Immature natural killer cell (primary cell): ENCODE measurements at regions not wholly inside any gene's neighbourhood (a gene's known extent, or its start where the extent isn't known, plus 50 kb on each side); places are given as distances from the start of the nearest gene placed in this dataset.

ENCODE experiments used
- DNase-seq, 3 donors: peaks; one replicate each; pipeline ENCODE4 v3.0.0; 2022; ENCODE audit warnings: mixed read lengths in 1 of 3
- H3K27ac Mint-ChIP-seq, 6 donors: one replicate each; pipeline ENCODE4 v1.8.0; 2020; ENCODE audit warnings: mixed read lengths in 6 of 6, mild to moderate bottlenecking in 5 of 6, inconsistent platforms in 4 of 6, moderate library complexity in 3 of 6
- H3K27me3 Mint-ChIP-seq, 3 donors: one replicate each; pipeline ENCODE4 v1.8.0; 2020 to 2021; ENCODE audit warnings: low read depth in 3 of 3, mild to moderate bottlenecking in 3 of 3, mixed read lengths in 3 of 3, moderate library complexity in 3 of 3, inconsistent platforms in 1 of 3
- H3K36me3 Mint-ChIP-seq, 3 donors: one replicate each; pipeline ENCODE4 v1.8.0; 2020; ENCODE audit warnings: mixed read lengths in 3 of 3, inconsistent platforms in 2 of 3, mild to moderate bottlenecking in 2 of 3
- H3K4me1 Mint-ChIP-seq, 2 donors: one replicate each; pipeline ENCODE4 v1.8.0; 2020; ENCODE audit warnings: inconsistent platforms in 2 of 2, mild to moderate bottlenecking in 2 of 2, mixed read lengths in 2 of 2, moderate library complexity in 1 of 2
- H3K4me3 Mint-ChIP-seq, 5 donors: one replicate each; pipeline ENCODE4 v1.8.0; 2020; ENCODE audit warnings: mild to moderate bottlenecking in 5 of 5, mixed read lengths in 5 of 5, inconsistent platforms in 3 of 5, moderate library complexity in 3 of 5
- H3K9me3 Mint-ChIP-seq, 6 donors: one replicate each; pipeline ENCODE4 v1.8.0; 2020; ENCODE audit warnings: mild to moderate bottlenecking in 6 of 6, mixed read lengths in 6 of 6, inconsistent platforms in 4 of 6, moderate library complexity in 3 of 6

GRCh38 chr3:148202386-148202785, 495.3 kb upstream of the AGTR1 start:
- DNase-seq: no peak
- H3K4me1 Mint-ChIP-seq: no peaks in the 10 kb centered on the region
- H3K27me3 Mint-ChIP-seq: peaks cover 1 to 2% (median 2%) of the 10 kb centered on the region in 3 donors
- H3K9me3 Mint-ChIP-seq: peaks cover 2 to 46% (median 12%) of the 10 kb centered on the region in 6 donors
- no peaks in the 10 kb centered on the region for H3K36me3 Mint-ChIP-seq
- no peak overlapping the region for H3K27ac Mint-ChIP-seq
- H3K4me3 Mint-ChIP-seq: no peak overlapping the region

- Mint-ChIP-seq H3K4me3 (no peak overlapping the region), H3K9me3 (peaks cover 2 to 46% (median 10%) of the 10 kb centered on the region in 6 donors)
These were observed 494.2 kb upstream of the AGTR1 start for GRCh38 chr3:148203297-148204010.

GRCh38 chr3:148204131-148204530, 493.6 kb upstream of the AGTR1 start:
- Mint-ChIP-seq H3K4me1 (no peaks in the 10 kb centered on the region), H3K27ac (no peak overlapping the region), H3K9me3 (peaks cover 2 to 46% (median 10%) of the 10 kb centered on the region in 6 donors)

More at GRCh38 chr3:148203297-148204010, 494.2 kb upstream of the AGTR1 start:
- DNase-seq: no peak
- no peaks in the 10 kb centered on the region for H3K4me1 Mint-ChIP-seq
- no peak overlapping the region for H3K27ac Mint-ChIP-seq
- peaks cover 0 to 2% (median 2%) of the 10 kb centered on the region in 3 donors for H3K27me3 Mint-ChIP-seq
- H3K36me3 Mint-ChIP-seq: no peaks in the 10 kb centered on the region

GRCh38 chr3:148205977-148206376, 491.7 kb upstream of the AGTR1 start:
- no peaks in the 10 kb centered on the region for H3K36me3 Mint-ChIP-seq
- H3K27ac Mint-ChIP-seq: no peak overlapping the region
- no peak for DNase-seq
- H3K27me3 Mint-ChIP-seq: peaks cover 0 to 4% (median 0%) of the 10 kb centered on the region in 3 donors
- no peak overlapping the region for H3K4me3 Mint-ChIP-seq
- H3K4me1 Mint-ChIP-seq: no peaks in the 10 kb centered on the region
- H3K9me3 Mint-ChIP-seq: peaks cover 0 to 34% (median 5%) of the 10 kb centered on the region in 6 donors

More at GRCh38 chr3:148204131-148204530, 493.6 kb upstream of the AGTR1 start:
- H3K4me3 Mint-ChIP-seq: no peak overlapping the region
- no peak for DNase-seq
- no peaks in the 10 kb centered on the region for H3K36me3 Mint-ChIP-seq
- H3K27me3 Mint-ChIP-seq: peaks cover 0 to 3% (median 2%) of the 10 kb centered on the region in 3 donors

- H3K9me3 Mint-ChIP-seq: peaks cover 0 to 33% (median 5%) of the 10 kb centered on the region in 6 donors
- no peaks in the 10 kb centered on the region for H3K36me3 Mint-ChIP-seq
- H3K4me3 Mint-ChIP-seq: no peak overlapping the region
- H3K27ac Mint-ChIP-seq: no peak overlapping the region
- no peak for DNase-seq
- no peaks in the 10 kb centered on the region for H3K4me1 Mint-ChIP-seq
- peaks cover 0 to 4% (median 0%) of the 10 kb centered on the region in 3 donors for H3K27me3 Mint-ChIP-seq
These were observed 491.3 kb upstream of the AGTR1 start for GRCh38 chr3:148206446-148206845.

- DNase-seq: no peak
- no peak overlapping the region for H3K4me3 Mint-ChIP-seq
- H3K36me3 Mint-ChIP-seq: no peaks in the 10 kb centered on the region
- peaks cover 0 to 31% (median 4%) of the 10 kb centered on the region in 6 donors for H3K9me3 Mint-ChIP-seq
- H3K27me3 Mint-ChIP-seq: peaks cover 0 to 2% (median 1%) of the 10 kb centered on the region in 3 donors
- no peaks in the 10 kb centered on the region for H3K4me1 Mint-ChIP-seq
- H3K27ac Mint-ChIP-seq: no peak overlapping the region
These were observed 488.7 kb upstream of the AGTR1 start for GRCh38 chr3:148208975-148209374.

- H3K36me3 Mint-ChIP-seq: no peaks in the 10 kb centered on the region
- H3K27me3 Mint-ChIP-seq: peaks cover 0 to 2% (median 1%) of the 10 kb centered on the region in 3 donors
- H3K27ac Mint-ChIP-seq: no peak overlapping the region
- no peak overlapping the region for H3K4me3 Mint-ChIP-seq
- peaks cover 0 to 27% (median 2%) of the 10 kb centered on the region in 6 donors for H3K9me3 Mint-ChIP-seq
- DNase-seq: no peak
- no peaks in the 10 kb centered on the region for H3K4me1 Mint-ChIP-seq
These were observed 486.0 kb upstream of the AGTR1 start for GRCh38 chr3:148211725-148212124.

GRCh38 chr3:148214705-148215104, 483.0 kb upstream of the AGTR1 start:
- Mint-ChIP-seq H3K9me3 (peaks cover 0 to 26% (median 5%) of the 10 kb centered on the region in 6 donors), H3K36me3 (no peaks in the 10 kb centered on the region), H3K27ac (no peak overlapping the region), H3K27me3 (peaks cover 0 to 4% (median 0%) of the 10 kb centered on the region in 3 donors), H3K4me3 (no peak overlapping the region), H3K4me1 (no peaks in the 10 kb centered on the region)
- no peak for DNase-seq

- H3K9me3 Mint-ChIP-seq: peaks cover 3 to 22% (median 6%) of the 10 kb centered on the region in 6 donors
- no peak for DNase-seq
- H3K4me3 Mint-ChIP-seq: no peak overlapping the region
- no peak overlapping the region for H3K27ac Mint-ChIP-seq
- H3K36me3 Mint-ChIP-seq: no peaks in the 10 kb centered on the region
- H3K27me3 Mint-ChIP-seq: peaks cover 0 to 4% (median 2%) of the 10 kb centered on the region in 3 donors
- H3K4me1 Mint-ChIP-seq: no peaks in the 10 kb centered on the region
These were observed 480.4 kb upstream of the AGTR1 start for GRCh38 chr3:148217317-148217716.

- Mint-ChIP-seq H3K27ac (no peak overlapping the region), H3K9me3 (peaks cover 2 to 17% (median 6%) of the 10 kb centered on the region in 6 donors), H3K36me3 (no peaks in the 10 kb centered on the region), H3K4me3 (no peak overlapping the region), H3K4me1 (no peaks in the 10 kb centered on the region), H3K27me3 (peaks cover 0 to 4% (median 2%) of the 10 kb centered on the region in 3 donors)
- DNase-seq: no peak
These were observed 479.5 kb upstream of the AGTR1 start for GRCh38 chr3:148218222-148218621.

GRCh38 chr3:148219999-148220398, 477.7 kb upstream of the AGTR1 start:
- H3K9me3 Mint-ChIP-seq: peaks cover 2 to 17% (median 6%) of the 10 kb centered on the region in 6 donors
- DNase-seq: no peak
- no peaks in the 10 kb centered on the region for H3K4me1 Mint-ChIP-seq
- H3K36me3 Mint-ChIP-seq: no peaks in the 10 kb centered on the region
- H3K27me3 Mint-ChIP-seq: peaks cover 0 to 3% (median 2%) of the 10 kb centered on the region in 3 donors
- no peak overlapping the region for H3K4me3 Mint-ChIP-seq
- no peak overlapping the region for H3K27ac Mint-ChIP-seq

GRCh38 chr3:148221303-148221702, 476.4 kb upstream of the AGTR1 start:
- no peak for DNase-seq
- no peak overlapping the region for H3K27ac Mint-ChIP-seq
- H3K27me3 Mint-ChIP-seq: peaks cover 0 to 5% (median 2%) of the 10 kb centered on the region in 3 donors
- H3K9me3 Mint-ChIP-seq: peaks cover 2 to 17% (median 6%) of the 10 kb centered on the region in 6 donors
- no peaks in the 10 kb centered on the region for H3K36me3 Mint-ChIP-seq
- H3K4me3 Mint-ChIP-seq: no peak overlapping the region
- H3K4me1 Mint-ChIP-seq: no peaks in the 10 kb centered on the region

- no peak overlapping the region for H3K27ac Mint-ChIP-seq
- no peaks in the 10 kb centered on the region for H3K36me3 Mint-ChIP-seq
- H3K4me3 Mint-ChIP-seq: no peak overlapping the region
- no peak for DNase-seq
- H3K9me3 Mint-ChIP-seq: peaks cover 2 to 12% (median 5%) of the 10 kb centered on the region in 6 donors
- no peaks in the 10 kb centered on the region for H3K4me1 Mint-ChIP-seq
- peaks cover 0 to 2% (median 2%) of the 10 kb centered on the region in 3 donors for H3K27me3 Mint-ChIP-seq
These were observed 474.4 kb upstream of the AGTR1 start for GRCh38 chr3:148223266-148223665.

- H3K4me3 Mint-ChIP-seq: no peak overlapping the region
- no peak for DNase-seq
- peaks cover 2 to 21% (median 5%) of the 10 kb centered on the region in 6 donors for H3K9me3 Mint-ChIP-seq
- H3K27ac Mint-ChIP-seq: no peak overlapping the region
- H3K36me3 Mint-ChIP-seq: no peaks in the 10 kb centered on the region
- no peaks in the 10 kb centered on the region for H3K4me1 Mint-ChIP-seq
- peaks cover 0 to 3% (median 2%) of the 10 kb centered on the region in 3 donors for H3K27me3 Mint-ChIP-seq
These were observed 471.5 kb upstream of the AGTR1 start for GRCh38 chr3:148226246-148226645.
